Iris pigment epithelial cell (primary cell): ENCODE measurements at regions not wholly inside any gene's neighbourhood (a gene's known extent, or its start where the extent isn't known, plus 50 kb on each side); places are given as distances from the start of the nearest gene placed in this dataset.
"Not testable (repeated sequence)": the region's sequence is repeated elsewhere in the genome, so short reads cannot be mapped to it uniquely, and the experiment has no call there.

Experiments used
- DNase-seq: peaks from one replicate; pipeline ENCODE4 v3.0.0-alpha.2; 2011; ENCODE audit warnings: low read depth

DNA sequence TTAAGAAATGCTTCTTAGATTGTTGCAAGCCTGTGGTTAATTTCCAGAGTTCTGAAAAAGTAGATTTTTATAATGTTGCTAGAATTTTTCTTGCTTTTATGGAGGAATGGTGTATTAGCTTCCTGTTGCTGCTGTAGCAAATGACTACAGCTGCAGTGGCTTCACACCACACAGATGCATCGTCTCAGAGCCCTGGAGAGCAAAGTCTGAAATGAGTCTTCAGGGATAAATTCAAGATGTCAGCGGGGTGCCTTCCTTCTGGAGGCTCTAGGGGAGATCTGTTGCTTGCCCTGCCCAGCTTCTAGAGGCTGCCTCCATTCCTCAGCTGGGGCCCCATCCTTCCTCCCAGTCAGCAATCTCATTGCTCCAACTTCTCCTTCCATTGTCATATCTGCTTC is 187.8 kb downstream of the ZNF516 start:
- DNase-seq: no peak

DNA sequence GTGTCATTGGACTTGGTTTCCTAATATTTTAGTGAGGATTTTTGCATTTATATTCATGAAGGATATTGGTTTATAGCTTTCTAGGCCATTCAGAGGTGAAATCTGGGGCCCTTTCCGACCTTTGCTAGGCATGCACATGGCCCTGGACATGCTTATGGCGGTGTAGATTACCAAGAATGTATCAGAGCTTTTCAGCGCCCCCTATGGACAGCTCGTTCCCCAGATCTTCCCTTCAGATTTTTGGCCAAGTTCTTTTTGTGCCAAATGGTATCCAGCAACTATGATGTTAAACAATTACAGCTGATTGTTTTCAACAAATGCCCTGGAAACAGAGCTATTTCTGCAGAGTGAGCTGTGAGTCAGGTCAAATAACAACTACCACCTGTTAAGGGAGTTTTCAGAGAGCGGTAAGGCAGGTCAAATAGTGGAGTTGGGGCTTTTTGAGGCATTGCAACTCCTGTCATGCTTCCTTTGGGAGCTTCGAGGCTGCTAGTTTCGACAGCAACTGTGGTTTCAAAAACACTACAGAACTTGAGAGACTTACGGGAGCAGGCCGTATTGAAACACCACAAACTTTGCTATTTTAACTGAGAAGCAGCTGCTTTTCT is 188.3 kb downstream of the ZNF516 start:
- DNase-seq: no peak

DNA sequence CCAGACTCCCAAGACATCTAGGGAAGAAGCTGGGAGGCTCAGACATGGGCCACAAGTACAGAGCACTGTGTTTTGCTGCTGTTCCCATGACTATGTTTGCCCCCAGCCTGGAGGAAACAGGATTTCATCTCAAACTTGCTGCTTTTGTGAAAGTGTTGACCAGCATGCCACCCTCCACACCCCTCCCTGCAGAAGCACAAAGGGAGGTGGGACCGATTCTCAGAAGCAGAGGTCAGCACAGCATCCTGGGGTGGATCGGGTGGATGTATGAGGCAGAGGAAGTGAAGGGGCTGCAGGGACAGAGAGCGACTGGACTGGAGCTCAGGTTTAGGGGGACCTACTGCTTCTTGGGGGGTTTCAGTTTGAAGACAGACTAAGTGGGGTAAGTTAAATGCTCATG is 209.2 kb downstream of the ZNF516 start:
- no peak for DNase-seq

DNA sequence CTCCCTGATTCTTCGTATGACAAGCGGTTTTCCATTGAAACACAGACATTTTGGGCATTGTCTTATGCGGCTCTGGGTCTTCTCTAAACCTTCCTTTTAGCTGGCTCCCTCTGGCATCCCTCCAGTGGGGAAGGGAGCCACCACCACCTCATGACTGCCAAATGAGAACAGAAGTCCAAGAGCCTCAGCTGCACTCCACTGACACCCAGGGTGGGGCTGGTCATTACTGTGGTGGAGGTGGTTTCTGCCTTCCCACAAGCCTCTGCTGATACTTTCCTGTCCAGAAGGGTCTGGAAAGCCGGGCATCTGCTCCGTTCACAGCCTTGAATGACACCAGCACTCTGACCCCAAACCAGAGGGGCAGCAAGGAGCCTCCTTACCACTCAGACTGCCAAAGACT is 213.5 kb downstream of the ZNF516 start:
- DNase-seq: no peak

DNA sequence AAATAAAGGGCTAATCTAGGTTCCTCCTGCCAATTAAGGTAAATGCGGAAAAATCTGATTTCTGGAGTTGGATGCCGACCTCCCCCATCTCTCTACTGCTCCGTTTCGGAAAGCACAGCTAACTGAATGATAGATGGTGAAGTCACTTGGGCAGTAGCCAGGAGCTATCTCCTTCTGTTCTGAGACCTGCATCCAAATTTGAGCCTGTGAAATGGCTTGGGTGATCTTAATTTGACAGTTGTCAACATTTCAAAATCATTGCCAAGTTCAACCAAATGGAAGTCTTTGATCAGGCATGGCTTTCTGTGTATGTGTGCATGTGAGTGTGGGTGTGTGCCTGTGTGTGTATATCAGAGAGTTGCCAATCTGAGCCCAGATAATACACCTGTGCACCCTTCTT is 217.2 kb downstream of the ZNF516 start:
- no peak for DNase-seq

DNA sequence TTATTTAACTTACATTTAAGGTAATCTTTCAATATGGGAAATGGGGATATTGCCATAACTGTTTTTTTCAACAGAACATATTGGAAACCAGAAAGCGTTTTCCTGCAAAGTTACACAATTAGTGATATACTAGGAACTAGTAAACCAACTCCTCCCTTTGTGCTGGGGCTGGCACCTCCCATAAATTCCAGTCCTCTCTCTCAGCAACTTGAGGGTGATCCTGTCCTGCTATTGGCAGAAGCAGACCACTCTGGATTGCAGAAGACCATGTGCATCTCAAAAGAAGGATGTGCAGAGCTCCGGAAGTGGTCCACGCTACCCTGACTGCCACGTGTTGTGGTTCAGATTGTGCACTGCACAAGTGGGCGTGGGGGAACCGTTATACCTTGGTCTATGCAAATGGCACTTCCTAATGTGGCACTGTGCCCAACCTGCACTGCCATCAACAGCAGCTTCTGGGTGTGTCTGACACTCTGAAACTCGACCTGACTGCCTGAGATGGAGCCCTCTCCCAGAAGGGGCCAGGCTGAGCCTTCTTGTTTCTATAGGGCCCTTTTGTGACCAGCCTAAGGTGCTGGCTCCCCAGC is 219.2 kb downstream of the ZNF516 start:
- DNase-seq: no peak

DNA sequence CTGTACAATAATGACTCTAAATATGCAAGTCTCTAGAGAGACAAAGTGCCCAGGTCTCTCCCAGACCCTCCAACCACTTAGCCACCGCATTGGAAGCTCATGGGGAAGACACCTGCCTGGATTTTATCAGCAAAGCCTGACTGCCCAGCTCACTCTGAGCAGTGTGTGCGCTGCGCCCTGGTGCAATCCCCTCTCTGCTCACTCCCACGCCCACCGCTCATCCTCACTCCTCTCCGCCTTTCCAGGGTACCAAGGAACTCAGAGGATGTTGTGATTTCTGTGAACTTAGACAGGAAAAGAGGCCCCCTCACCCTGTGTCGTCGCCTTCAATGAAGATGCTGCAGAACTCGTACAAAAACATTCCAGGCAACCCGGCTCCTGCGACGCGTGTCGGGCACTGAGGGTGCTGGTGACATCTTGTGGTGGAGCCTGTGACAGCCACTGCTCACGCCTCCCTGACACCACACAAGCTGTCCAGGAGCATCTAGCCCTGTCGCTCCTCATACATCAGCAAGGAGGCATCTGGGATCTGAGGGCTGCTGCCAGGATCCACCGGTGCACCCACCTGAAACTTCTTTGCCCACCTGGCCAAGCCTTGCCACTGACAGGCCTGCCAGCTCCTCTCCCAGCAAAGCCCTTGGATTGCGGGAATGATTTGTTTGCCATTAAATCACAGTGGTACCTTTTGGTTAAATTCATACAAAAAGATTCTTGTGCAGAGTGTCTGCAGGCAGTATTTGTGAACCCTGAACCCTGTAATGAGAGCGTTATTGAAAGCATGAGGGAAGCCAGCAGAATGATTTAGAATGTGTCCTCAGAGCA is 220.4 kb downstream of the ZNF516 start:
- DNase-seq: no peak

DNA sequence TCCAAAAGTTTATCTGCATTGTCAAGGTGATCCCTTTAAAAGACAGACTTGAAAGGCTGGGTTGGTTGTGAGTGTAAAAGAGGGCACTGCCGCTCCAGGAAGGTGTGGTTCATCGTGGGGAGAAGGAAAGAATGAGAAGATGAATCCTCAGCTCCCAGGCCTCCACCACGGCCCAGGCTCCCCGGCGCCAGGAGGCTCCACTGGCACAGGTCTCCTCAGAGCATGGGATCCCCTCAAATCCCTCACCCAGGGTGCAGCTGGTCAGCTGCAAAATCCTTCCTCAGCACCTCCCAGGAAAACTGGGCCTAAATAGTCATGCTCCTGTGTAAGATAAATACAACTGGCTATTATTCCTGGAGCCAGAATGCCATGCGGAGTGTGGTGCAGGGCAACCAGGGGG is 221.1 kb downstream of the ZNF516 start:
- no peak for DNase-seq

DNA sequence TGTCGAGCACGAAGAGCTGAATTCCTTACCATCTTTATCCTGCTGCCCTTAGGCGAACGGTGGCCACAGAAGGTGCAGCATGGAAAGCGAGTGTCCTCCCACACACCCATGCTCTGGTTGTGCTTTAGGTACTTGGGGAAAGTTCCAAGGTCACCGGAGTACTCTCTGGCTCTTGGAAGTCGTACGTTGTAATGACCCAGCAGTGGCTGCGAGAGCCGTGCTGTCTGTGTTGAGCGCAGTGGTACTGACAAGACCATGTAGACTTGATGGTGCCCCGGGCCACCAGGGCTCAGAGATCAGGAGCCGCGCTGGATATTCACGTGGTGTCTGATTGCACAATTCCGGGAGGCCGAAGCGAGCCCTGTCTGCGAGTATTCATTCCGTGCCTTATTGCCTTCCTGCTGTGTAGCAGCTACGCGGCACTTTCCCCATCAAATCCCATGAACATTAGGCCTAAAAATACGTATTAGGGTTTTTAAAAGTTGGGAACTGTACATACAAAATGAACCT is 222.0 kb downstream of the ZNF516 start:
- DNase-seq: no peak

DNA sequence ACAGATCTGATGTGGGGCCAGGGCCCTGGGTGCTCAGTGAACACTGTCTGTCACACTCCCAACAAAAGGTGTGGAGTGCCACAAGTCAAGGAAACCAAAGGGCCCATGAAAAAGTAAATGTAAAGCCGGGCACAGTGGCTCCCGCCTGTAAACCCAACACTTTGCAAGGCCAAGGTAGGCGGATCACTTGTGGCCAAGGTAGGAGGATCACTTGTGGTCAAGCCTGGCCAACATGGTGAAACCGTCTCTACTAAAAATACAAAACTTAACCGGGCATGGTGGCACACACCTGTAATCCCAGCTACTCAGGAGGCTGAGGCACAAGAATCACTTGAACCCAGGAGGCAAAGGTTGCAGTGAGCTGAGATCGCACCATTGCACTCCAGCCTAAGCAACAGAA is 227.6 kb downstream of the ZNF516 start:
- not testable (repeated sequence) for DNase-seq

DNA sequence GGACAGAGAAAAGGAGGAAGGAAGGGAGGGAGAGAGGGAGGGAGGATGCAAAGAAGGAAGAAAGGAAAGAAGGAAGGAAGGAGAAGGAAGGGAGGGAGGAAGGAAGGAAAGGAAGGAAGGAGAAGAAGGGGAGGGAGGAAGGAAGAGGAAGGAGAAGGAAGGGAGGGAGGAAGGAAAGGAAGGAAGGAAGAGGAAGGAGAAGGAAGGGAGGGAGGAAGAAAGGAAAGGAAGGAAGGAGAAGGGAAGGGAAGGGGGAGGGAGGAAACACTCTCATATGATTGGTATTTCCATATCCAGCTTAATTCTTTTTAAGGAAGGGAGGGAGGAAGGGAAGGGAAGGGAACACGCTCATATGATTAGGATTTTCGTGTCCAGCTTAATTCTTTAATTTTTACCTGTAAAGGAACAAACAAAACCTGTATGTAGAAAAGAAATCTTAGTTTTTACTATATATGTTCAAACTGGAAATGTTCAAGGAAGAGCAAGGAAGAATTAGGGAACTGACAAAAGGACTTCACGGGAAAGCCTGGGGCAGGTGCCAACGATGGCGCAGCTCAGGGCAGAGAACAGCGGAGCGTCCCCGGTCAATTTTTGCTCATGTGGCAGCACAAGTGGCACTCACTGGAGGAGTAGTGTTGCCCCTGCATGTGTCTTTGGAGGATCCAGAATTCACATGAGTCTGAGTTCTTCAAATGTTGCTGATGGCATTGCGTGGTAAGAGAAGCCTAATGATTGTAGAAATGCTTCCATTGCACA is 228.6 kb downstream of the ZNF516 start:
- no peak for DNase-seq

DNA sequence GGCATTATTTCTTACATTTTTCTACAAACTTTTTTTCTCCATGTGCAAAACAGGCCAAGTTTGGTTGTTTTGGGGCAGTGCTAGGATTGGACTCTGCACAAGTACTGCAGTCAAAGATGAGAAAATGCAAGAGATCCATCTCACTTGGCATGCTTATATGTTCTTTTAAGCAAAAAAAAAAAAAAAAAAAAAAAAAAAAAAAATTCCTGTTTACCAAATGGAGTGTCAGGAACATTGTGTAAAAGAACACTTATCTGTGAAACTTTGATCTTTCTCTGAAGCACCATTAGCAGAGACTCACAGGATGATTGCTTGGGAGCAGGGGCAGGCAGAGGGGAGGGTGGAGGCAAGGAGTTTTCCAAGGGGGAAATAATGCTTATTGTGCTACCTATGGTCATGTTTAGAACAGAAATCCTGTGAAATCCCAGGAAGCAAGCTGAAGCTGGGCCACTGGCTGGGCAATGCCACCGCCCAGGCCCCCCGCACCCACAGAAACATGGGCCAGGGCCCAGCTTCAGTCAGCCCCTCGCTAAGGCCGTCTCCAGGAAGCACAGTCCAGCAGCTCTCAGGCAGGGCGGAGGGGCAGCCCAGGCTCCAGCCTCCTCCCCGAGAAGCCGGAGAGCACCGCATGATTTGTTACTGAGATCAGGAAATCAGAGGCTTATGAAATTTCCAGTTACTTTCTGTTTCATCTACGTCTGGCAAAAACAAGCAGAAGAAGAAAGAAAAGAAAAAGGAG is 229.4 kb downstream of the ZNF516 start:
- peak; percentile 49 for DNase-seq

DNA sequence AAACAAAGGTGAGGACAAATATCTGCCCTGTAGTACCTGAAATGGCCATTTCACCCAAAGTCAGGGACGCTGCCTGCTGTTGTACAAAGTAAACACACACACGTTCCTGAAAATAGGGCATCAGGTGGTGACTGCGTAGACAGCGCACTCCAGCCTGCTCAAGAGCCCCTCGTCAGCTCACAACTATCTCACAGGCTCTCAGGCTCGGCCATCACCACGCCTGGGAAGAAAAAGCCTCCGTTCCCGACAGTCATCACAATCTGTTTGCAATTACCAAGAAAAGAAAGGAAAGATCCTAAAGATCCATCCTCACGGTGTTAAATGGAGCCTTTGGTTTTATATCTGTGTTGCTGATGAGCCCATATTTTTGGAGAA is 230.2 kb downstream of the ZNF516 start:
- no peak for DNase-seq

DNA sequence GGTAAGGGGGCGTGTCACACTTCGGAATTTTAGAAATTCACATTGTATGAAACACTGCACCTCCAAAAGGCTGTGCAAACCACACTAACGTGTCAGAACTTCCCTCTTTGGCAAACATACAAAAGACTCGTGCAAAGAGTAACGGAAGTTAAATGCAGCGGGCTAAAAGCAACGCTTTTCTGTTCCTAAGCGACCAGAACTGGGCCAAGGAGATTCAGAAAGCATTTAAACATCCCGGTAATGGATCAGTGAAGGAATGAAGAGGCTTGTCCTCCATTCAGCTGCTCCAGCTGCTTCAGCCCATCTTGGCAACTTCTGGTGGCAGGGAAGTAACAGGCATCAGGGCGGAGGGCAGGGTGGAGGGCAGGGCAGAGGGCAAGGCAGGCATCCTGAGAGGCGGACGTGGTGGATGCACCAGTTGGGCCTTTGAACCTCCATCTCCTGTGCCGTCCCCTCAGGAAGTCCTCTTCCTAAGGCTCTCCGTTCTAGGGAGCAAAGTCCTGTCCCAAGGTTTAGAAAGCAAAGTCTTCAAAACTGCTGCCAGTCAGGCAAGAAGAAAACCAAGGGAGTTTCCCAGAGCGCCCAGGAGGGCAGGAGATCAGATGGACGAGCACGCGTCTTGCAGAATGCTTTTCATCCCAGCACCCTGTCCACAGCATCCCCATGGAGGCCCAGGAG is 230.7 kb downstream of the ZNF516 start:
- no peak for DNase-seq

DNA sequence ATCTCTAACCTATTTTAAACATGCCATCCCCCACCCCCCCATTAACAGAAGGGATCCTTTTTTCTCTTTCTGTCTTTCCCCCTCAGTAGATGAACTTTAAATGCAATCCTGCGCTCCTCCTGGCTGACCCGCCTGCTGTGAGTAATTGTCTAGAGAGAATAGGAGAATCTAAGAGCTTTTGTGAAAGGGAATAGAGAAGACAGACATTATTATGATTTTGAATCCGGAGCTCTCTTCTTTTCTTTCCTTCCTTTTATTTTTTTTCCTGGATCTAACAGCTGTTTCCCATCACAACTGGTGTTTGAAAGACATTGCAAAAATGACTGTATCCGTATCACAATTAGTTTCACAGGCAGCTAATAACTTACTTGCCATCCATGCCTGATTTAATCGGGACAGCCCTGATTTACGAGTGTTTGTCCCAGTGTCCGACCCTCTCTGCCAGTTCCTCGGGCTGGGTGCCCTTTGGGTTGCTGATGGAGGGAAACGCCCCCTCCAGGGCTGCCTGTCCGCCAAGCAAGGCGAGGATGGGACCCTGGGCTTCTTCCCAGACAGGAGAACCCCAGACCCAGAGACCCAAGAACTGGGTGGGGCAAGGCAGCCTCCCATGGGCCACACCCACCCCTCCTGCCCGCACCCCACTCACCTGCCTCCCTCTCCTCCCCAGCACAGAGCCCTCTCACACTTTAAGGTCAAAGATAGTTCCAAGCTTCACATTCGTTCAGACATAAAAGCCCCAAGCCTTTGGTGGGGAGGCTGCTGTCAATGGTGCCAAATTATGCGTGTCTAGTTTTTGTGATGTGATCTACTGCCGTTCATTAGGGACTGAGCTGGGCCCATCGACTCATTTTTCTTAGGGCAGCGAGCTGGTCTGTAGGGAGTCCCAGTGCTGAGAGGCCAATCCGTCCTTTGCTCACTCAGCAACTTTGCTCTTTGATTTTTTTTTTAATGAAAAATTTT is 231.7 kb downstream of the ZNF516 start:
- DNase-seq: no peak

DNA sequence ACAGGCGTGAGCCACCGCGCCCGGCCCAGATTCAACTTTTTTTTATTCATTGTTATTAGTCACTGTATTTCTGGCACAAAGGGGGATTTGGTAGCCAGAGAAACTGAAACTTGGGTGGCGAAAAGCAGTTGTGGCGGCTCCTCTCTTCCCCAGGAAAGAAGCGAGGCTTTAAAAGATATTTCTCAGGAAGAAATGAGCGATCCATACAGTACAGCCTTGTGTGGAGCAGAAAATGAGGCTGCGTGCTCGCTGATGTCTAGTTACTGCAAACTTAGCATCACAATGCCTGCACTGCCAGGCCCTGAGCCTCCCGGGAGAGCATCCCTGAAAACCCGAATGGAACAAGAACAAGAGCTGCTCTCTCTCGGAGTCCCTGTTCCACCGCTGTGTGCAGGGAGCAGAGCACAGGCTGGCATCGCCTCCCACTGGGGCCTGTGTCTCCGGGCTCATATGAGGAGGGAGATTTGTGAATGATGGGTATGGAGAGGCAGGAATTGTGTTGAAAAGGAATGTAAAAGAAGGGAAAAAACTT is 234.0 kb downstream of the ZNF516 start:
- no peak for DNase-seq

DNA sequence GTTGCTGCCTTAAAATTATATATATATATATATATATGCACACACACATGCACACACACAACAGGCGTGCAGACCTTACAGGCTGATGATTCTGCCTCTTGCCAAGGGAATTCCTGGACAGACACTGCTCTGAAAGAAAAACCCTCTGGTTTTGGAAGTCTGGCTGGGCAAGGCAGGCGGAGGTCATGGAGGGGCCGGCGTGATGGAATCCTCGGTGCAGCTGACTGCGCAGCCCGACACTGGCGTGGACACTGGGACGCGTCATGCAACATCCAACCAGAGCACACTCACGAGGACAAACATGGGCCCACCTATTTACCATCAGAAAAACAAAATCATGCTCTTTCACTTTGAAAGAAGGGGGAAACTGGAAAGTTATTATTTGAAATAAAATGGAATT is 235.3 kb downstream of the ZNF516 start:
- no peak for DNase-seq

DNA sequence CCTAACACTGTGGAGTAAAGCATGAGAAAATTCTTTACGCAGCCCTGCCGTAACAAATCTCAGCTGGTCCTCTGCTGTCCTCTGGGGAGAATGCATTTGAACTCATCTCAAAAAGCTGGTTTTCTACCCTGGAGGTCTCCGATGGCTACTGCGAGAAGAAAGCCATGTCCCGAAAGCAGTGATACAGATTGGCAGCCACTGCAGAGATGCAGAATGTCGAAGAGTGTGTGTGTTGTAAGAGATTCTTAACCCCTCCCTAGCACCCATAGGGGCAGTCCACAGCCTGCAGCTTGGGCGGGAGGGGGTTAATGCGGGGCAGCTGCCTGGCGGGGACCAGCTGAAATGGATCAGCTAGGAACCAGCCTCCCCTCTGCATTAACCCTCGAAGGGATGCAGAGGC is 235.9 kb downstream of the ZNF516 start:
- no peak for DNase-seq

DNA sequence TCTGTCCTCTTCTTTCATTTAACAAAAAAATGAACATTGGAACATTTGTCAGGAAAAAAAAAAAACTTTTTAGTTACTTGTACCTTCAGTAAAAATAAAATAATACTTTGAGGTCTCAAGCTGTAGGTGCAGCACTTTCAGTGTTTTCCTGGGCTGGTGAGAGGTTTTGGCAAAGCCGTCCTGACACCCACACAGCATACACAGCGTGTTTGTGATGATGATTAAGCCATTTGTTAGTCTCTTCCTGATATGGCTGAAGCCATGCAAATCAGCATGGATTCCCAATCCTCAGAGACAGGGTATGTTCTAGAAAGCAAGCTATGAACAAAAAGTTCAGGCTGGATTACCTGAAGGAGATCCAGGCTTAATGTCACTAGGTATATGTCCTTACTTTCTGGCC is 236.8 kb downstream of the ZNF516 start:
- no peak for DNase-seq
